K562 (cell line): ENCODE measurements at regions not wholly inside any gene's neighbourhood (a gene's known extent, or its start where the extent isn't known, plus 50 kb on each side); places are given as distances from the start of the nearest gene placed in this dataset.

Source experiments
- ATAC-seq: fragments of 200-7000 bp; cut with Tn5 transposase; 3 replicates; pipeline ENCODE4 v1.9.1; 2020; ENCODE audit warnings: moderate library complexity
- BruUV-seq: library from RNA; stranded (reverse); fragments of 400-500 nt; replicated peaks from 2 replicates; lab custom pipeline; 2021; lab: Mats Ljungman, UMichigan
- CTCF ChIA-PET: fragments of 300-600 bp; formaldehyde crosslinking; extraction: SDS; loops from one replicate; lab custom pipeline; 2021; ENCODE audit warnings: low intra/inter-chr PET ratio; lab: Yijun Ruan, JAX
- POLR2A ChIA-PET: fragments of 300-600, 350-650 bp; sonication (Branson Sonifier 250); formaldehyde crosslinking; extraction: SDS; loops from one replicate; lab custom pipeline; 2021; ENCODE audit warnings: antibody characterized with exemption, inconsistent platforms; lab: Yijun Ruan, JAX
- DNase-seq, 4 experiments: peaks; one replicate each; pipeline versions ENCODE4 v3.0.0 to v3.0.0-alpha.2; 2011 to 2018; ENCODE audit warnings: low spot score in 3 of 4, mixed read lengths in 3 of 4; ENCODE audit errors: extremely low read depth in 1 of 4
- FAIRE-seq: peaks from 2 replicates; lab custom pipeline; 2011; peaks lifted over from hg19 to GRCh38; lab: Jason Lieb, UNC
- H2AFZ ChIP-seq: 2 replicates; pipeline ENCODE4 v1.6.0; 2011; ENCODE audit warnings: low read depth, low read length, control low read depth, inconsistent platforms
- H3K27ac ChIP-seq: fragments of 200-600 bp; 3 replicates; pipeline ENCODE4 v1.8.0; 2011; ENCODE audit warnings: low read depth, mild to moderate bottlenecking, control low read depth, inconsistent platforms, low read length, moderate library complexity, mixed read lengths; ENCODE audit errors: extremely low read depth
- H3K27me3 ChIP-seq, 2 experiments: fragments of 300-600 bp in 1 of 2; 2 replicates in 1 of 2; 3 replicates in 1 of 2; pipeline versions ENCODE4 v1.6.0 to v1.8.0; 2011; ENCODE audit warnings: inconsistent platforms in 2 of 2, low read length in 2 of 2, mild to moderate bottlenecking in 1 of 2, mixed read lengths in 1 of 2, moderate library complexity in 1 of 2; ENCODE audit not compliant: control insufficient read depth in 2 of 2, insufficient read depth in 2 of 2
- H3K36me3 ChIP-seq: fragments of 300-600 bp; 3 replicates; pipeline ENCODE4 v1.8.0; 2011; ENCODE audit warnings: mild to moderate bottlenecking, low read length, inconsistent platforms; ENCODE audit not compliant: control insufficient read depth, insufficient read depth
- H3K4me1 ChIP-seq, 2 experiments: fragments of 200-600 bp in 1 of 2; replicated peaks in 1 of 2; 2 replicates in 1 of 2; 3 replicates in 1 of 2; pipeline versions ENCODE4 v1.5.1 to v1.8.0; 2011; ENCODE audit warnings: inconsistent platforms in 2 of 2, low read length in 2 of 2, mild to moderate bottlenecking in 1 of 2, mixed read lengths in 1 of 2, moderate library complexity in 1 of 2; ENCODE audit not compliant: control insufficient read depth in 2 of 2, insufficient read depth in 2 of 2
- H3K4me2 ChIP-seq: 2 replicates; pipeline ENCODE4 v1.6.1; 2011; ENCODE audit warnings: low read length, control low read depth, inconsistent platforms, mixed read lengths; ENCODE audit not compliant: insufficient read depth
- H3K4me3 ChIP-seq: fragments of 200-600 bp; sonication (generic), shearing (Covaris generic); 2 replicates; pipeline ENCODE4 v1.5.1; 2016; ENCODE audit warnings: control low read depth, inconsistent platforms
- H3K79me2 ChIP-seq: fragments of 200-600 bp; 3 replicates; pipeline ENCODE4 v1.8.0; 2011; ENCODE audit warnings: low read length, inconsistent platforms; ENCODE audit not compliant: control insufficient read depth, insufficient read depth
- H3K9ac ChIP-seq, 2 experiments: 2 replicates each; pipeline versions ENCODE4 v1.6.0 to v1.6.1; 2011; ENCODE audit warnings: low read depth in 2 of 2, low read length in 2 of 2, control low read depth in 1 of 2, inconsistent platforms in 1 of 2, mild to moderate bottlenecking in 1 of 2, mixed read lengths in 1 of 2; ENCODE audit not compliant: insufficient read depth in 1 of 2
- H3K9me1 ChIP-seq: one replicate; pipeline ENCODE4 v1.6.0; 2011; ENCODE audit warnings: inconsistent platforms, mild to moderate bottlenecking, low read length, moderate library complexity; ENCODE audit not compliant: control insufficient read depth, insufficient read depth
- H3K9me3 ChIP-seq: replicated peaks from 2 replicates; pipeline ENCODE4 v1.5.1; 2011; ENCODE audit warnings: low read depth, low read length, inconsistent platforms; ENCODE audit not compliant: control insufficient read depth, insufficient read depth
- H4K20me1 ChIP-seq: replicated peaks from 2 replicates; pipeline ENCODE4 v1.6.1; 2011; ENCODE audit warnings: low read length, inconsistent platforms, mixed read lengths; ENCODE audit not compliant: control insufficient read depth, insufficient read depth
- WGBS: fragments of 100-300 bp; shearing (Covaris generic); methylation state at CpG from one replicate; pipeline ENCODE4 v1.1.6; 2016; ENCODE audit warnings: low coverage, mixed read lengths; ENCODE audit not compliant: insufficient coverage; ENCODE audit errors: missing lambda C conversion rate; 5-methylcytosine and 5-hydroxymethylcytosine counted together
- in situ Hi-C: fragments of 300-500 bp; cut with MboI; formaldehyde crosslinking; loops from 4 replicates; pipeline ENCODE4 v1.15.0; 2018; ENCODE audit warnings: inconsistent platforms, mixed read lengths
- intact Hi-C: fragments of 100-400 bp; cut with micrococcal nuclease; formaldehyde crosslinking; loops from 2 replicates; pipeline ENCODE4 v1.14.2; 2022
- TF ChIP-seq, protein P1 (sequence below): fragments of 250-450 bp; sonication (Bioruptor Pico); IDR thresholded peaks from 2 replicates; pipeline ENCODE4 v1.5.0; 2021; ENCODE audit warnings: mild to moderate bottlenecking, moderate library complexity

DNA sequence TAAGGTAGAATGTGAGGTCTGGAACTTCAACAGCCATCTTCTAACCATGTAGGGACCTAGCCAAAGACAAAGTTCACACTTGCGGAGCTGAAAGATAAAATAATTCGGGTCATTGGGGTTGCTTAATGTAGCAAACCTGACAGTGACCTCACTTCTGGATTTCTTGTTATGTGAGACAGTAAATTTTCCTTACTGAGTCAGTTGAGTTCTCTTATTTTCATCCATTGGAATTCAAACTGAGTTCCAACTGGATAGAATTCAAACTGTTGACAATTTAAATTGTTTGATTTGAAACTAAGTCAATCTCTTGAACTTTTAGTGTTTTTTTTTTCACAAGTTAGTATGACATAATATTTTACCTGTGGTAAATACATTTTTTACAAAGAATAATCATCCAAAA lies 406.5 kb downstream of the ADAMTS20 start:
- intact Hi-C loops: no loop called here
- no peak for FAIRE-seq
- no TSS peak for BruUV-seq

More for the DNA sequence above, 406.5 kb downstream of the ADAMTS20 start:
- Histone ChIP-seq H3K4me3 (no peak overlapping the region), H3K79me2 (no peaks in the 10 kb centered on the region), H2AFZ (no peak overlapping the region), H3K36me3 (no peaks in the 10 kb centered on the region), H3K4me1 (no peaks in the 10 kb centered on the region), H3K9ac (no peak overlapping the region), H4K20me1 (no peaks in the 10 kb centered on the region), H3K27ac (no peak overlapping the region), H3K9me1 (no peaks in the 10 kb centered on the region), H3K4me2 (no peak overlapping the region), H3K9me3 (no peaks in the 10 kb centered on the region), H3K27me3 (no peaks in the 10 kb centered on the region)
- POLR2A ChIA-PET: no interaction called here
- in situ Hi-C loops: no loop called here
- no peak for DNase-seq
- TF ChIP-seq, protein P1, sequence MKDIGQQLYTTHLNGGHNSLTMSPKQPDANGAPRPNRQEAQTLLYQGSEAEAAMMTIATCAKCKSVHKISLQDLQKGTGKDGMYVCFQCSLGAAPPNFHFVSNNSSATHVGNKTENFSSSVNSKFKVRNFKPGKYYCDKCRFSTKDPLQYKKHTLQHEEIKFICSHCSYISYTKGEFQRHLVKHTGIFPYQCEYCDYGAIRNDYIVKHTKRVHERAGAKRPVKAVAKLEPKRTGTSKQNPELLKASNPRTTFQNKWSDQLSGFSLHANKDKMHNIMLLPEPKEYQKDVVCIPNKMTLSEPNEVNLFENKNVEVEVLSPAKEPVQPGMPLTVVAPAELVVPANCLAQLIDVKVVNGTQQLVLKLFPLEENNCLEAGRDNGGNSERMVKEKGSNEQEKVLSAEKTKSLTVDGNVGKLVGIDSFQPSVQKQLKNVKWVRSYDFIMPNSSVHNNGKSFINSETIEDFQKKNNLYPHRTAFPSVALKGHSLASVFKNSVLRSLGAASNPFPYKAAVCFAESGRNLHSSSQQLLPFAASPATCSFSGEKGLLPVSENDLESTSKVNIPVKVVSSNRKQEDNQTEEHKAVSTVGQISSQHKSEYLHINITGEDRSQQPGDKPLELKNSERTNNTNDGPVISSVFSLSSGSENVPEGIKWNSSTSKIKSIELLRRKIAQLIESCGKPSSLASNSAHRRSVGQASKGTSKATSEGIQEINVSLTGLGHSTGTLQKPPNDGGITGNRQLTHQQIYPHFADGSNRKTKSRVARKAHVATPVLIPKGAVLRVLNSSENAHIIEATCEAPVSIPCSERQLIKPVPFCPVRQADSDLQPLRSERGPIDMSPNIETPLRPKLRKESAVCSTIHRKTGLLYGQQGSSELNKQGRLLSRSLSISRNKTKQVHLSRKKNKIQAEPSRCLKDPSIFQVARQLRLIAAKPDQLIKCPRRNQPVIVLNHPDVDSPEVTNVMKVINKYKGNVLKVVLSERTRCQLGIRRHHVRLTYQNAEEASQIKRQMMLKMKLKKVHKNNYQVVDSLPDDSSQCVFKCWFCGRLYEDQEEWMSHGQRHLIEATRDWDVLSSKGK (CRISPR knock-in tag): no peak
- ATAC-seq: no peak
- 9% methylated on average over 2 of the region's 2 CpGs for WGBS
- CTCF ChIA-PET: no interaction called here
